Smooth muscle cell of the brain vasculature (primary cell): ENCODE measurements at regions not wholly inside any gene's neighbourhood (a gene's known extent, or its start where the extent isn't known, plus 50 kb on each side); places are given as distances from the start of the nearest gene placed in this dataset.
A peak's percentile ranks its signal among the peaks of the same experiment; 100 is the strongest.
"Not testable (repeated sequence)": the region's sequence is repeated elsewhere in the genome, so short reads cannot be mapped to it uniquely, and the experiment has no call there.

ENCODE experiments used
- DNase-seq: peaks from one replicate; pipeline ENCODE4 v3.0.0-alpha.2; 2012; ENCODE audit warnings: low read depth, low spot score

- no peak for DNase-seq
Measured at GRCh38 chr6:156451726-156452125, 325.5 kb upstream of the ARID1B start.

- DNase-seq, result no peak
Measured at GRCh38 chr6:156451088-156451487, 326.1 kb upstream of the ARID1B start.

- DNase-seq, result no peak
Measured at GRCh38 chr6:156450421-156450820, 326.8 kb upstream of the ARID1B start.

GRCh38 chr6:156449569-156449968, 327.6 kb upstream of the ARID1B start:
- DNase-seq, result no peak

GRCh38 chr6:156449128-156449527, 328.1 kb upstream of the ARID1B start:
- no peak for DNase-seq

GRCh38 chr6:156448579-156448978, 328.6 kb upstream of the ARID1B start:
- no peak for DNase-seq

- no peak for DNase-seq
Measured at GRCh38 chr6:156440688-156441087, 336.5 kb upstream of the ARID1B start.

GRCh38 chr6:156438350-156438923, 338.7 kb upstream of the ARID1B start:
- no peak for DNase-seq

- no peak for DNase-seq
Measured at GRCh38 chr6:156437121-156437879, 339.9 kb upstream of the ARID1B start.

GRCh38 chr6:156434795-156435190, 342.4 kb upstream of the ARID1B start:
- no peak for DNase-seq

- no peak for DNase-seq
Measured at GRCh38 chr6:156434049-156434794, 343.0 kb upstream of the ARID1B start.

- no peak for DNase-seq
Measured at GRCh38 chr6:156432543-156432942, 344.6 kb upstream of the ARID1B start.

GRCh38 chr6:156430386-156430785, 346.8 kb upstream of the ARID1B start:
- DNase-seq, result no peak

- peak; percentile 83 for DNase-seq
Measured at GRCh38 chr6:156427345-156427744, 349.8 kb upstream of the ARID1B start.

GRCh38 chr6:156425359-156426020, 351.7 kb upstream of the ARID1B start:
- DNase-seq, result peak; percentile 87

- DNase-seq, result no peak
Measured at GRCh38 chr6:156423829-156424228, 353.3 kb upstream of the ARID1B start.

GRCh38 chr6:156423075-156423474, 354.1 kb upstream of the ARID1B start:
- DNase-seq, result no peak

GRCh38 chr6:156421933-156422332, 355.2 kb upstream of the ARID1B start:
- no peak for DNase-seq

- DNase-seq, result not testable (repeated sequence)
Measured at GRCh38 chr6:156421301-156421700, 355.9 kb upstream of the ARID1B start.

GRCh38 chr6:156420172-156420993, 356.8 kb upstream of the ARID1B start:
- DNase-seq, result no peak

GRCh38 chr6:156419594-156419993, 357.6 kb upstream of the ARID1B start:
- DNase-seq, result no peak
